NCI-H446 treated with DMSO at 0.1 percent for 48 hours (cell line): ENCODE measurements at regions not wholly inside any gene's neighbourhood (a gene's known extent, or its start where the extent isn't known, plus 50 kb on each side); places are given as distances from the start of the nearest gene placed in this dataset.

ENCODE experiments used
- DNase-seq: peaks from one replicate; lab custom pipeline; 2025; lab: John Stamatoyannopoulos, UW

DNA sequence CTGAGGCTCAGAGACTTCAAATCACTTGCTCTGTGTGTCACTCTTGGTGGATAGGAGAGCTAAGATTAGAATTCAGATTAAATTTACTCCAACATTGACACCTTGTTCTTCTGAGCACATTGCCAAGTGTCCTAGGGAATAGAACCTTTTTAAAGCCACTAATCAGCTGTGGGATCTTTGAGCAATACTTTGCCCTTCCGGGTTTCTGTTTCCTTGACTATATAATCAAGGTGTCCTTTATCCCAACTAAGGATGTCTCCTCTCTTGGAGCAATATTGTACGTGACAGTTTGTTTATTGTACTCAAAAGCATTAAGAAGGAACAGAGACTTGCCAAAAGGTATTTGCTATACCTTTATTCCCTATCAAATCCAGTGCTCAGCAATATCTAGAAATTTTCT lies 170.9 kb upstream of the CADPS start:
- DNase-seq = no peak

DNA sequence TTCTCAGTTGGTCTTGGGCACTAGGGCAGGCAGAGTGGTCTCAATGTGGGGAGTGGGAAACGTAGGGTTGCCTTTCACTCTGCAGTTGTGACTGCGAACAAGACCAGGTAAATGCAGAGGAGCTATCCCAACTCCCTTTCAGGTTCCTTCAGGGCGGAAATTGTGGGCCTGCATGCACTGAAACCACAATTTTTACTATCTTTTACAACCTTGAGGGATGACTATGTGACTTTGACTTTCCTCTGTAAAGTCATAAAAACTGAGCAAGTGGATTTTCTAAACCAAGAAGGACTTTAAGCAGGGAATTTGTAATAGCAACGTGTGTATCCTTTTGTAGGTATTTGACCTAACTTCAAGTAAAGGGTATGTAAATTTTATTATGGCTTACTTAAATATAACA lies 171.4 kb upstream of the CADPS start:
- DNase-seq = no peak

GRCh38 chr3:63047068-63047467 lies 171.9 kb upstream of the CADPS start:
- DNase-seq = no peak

DNA sequence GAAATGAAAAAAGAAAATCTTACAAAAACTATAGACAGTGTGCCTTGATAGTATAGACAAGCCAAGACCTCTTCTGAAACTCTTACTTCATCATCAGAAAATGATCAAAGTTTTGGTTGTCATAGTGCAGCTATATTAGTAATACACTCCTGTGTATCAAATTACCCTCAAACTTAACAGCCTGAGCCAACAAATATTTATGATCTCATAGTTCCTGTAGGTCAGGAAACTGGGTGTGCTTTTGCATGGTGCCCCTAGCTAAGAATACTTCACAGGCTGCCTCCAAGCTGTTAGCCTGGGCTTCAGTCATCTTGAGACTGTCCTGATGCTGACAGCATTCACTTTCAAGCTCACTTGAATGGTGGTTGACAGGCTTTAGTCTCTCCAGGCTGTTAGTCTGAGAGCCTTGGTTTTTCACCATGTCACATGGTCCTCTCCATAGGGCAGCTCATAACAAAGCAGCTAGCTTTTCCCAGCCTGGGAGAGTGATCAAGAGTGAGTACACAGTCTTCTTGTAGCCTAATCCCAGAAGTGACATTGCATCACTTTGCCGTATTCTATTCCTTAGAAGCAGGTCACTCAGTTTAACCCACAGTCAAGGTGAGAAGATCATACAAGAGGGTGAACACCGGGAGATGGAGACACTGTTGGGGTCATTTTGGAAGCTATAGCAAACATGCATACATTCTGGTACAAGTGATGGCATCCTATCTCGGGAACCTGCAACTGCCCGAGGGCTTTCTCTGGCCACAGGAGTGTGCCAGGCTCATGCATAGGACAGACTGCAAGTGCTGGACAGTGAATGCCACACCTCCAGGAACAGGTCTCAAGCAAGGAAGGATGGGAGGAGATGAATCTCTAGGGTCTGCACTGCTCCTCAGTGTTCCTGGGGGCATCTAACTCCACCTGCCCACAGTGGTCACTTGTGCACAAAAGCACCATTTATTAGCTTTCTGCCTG lies 173.4 kb upstream of the CADPS start:
- DNase-seq = no peak

DNA sequence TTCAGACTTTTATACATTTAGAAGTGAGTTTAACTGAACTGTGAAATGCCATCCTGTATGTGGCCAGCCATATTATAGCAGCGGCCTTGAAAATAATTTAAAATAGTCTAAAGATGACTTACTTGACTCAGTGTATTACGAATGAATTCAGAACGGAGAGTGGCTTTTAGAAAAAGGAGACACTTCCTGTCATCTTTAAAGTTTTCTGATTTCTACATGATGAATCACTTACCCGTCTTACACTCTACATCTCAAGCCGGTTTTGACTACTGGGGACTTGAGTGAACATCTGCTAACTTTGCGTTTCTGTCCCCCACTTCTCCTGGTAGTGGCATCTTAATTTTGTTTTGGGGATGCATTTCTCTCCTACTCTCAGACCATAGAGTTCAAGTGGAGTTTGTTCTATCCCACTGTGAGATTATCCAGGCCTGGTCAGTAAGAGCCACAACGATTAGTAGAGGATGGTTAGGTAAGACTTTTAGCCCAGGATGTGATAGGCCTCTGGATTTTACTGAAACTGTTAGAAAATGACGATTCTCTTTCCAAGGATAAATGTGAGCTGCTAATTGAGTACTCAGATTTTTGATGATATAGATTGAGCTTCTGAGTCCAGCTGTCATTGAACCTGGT lies 175.4 kb upstream of the CADPS start:
- DNase-seq = no peak

GRCh38 chr3:63051920-63052319 lies 176.7 kb upstream of the CADPS start:
- no peak for DNase-seq

GRCh38 chr3:63056932-63057331 lies 181.7 kb upstream of the CADPS start:
- DNase-seq = no peak

DNA sequence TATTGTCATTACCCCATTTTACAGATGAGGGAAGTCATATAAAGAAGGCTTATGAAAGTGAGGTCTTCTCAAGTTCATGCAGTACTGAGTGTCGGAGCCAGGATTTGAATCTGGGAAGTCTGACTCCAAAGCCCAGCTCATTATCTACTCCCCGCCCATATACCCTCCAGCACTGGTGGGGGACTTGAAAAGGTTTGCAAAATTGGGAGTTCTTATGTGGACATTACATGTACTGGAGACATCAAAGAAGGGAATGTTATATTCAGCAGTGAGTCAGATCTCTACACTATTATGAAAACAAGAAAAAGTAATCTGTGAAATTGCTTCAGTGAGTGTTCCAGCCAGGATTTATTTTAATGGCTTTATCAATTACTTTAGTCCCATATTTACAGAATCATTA lies 185.2 kb upstream of the CADPS start:
- no peak for DNase-seq

DNA sequence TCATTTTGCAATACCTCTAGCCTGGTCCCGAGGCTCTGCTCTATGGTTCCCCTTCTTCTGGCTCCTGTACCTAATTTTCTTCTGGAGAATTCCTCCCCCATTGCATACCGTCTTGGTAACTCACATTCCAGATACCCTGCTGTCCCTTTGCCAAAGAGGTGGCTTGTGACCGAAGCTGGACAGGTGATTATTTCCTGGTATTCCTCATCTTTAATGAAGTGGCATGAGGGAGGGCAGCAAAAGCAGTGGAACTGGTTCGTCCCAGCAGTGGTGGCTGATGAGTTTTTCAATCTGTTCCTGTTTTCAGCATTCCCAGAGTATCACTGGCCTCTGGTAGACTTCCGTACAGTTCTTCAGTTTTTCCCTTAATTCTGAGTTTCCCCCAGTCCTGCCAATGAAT lies 186.2 kb upstream of the CADPS start:
- DNase-seq = no peak

- DNase-seq = no peak
Observed at GRCh38 chr3:63064209-63064755, 189.1 kb upstream of the CADPS start.

DNA sequence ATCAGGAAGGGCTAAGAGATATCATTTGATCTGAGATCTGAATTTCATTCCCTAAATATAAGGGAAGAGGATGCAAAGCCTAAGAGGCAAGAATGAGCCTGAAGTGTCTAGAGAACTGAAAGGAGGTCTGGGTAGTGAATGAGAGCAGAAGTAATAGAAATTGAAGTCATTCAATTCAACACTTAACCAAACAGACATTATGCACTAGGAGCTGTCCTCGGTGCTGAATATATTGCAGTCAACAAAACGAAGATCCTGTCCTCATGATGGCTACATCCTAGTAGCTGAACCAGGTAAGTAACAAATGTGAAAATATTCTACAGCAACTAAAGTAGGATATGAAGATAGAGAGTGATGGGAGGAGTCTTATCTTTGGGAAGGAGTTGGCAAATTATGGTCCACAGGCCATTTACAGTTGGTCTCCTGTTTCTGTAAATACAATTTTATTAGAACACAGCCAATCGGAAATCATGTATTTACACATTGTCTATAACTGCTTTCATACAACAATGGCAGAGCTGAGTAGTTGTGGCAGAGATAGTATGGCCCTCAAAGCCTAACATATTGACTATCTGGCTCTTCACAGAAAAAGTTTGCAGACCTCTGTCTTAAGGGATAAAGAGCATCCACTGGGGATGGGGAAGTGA lies 192.9 kb upstream of the CADPS start:
- DNase-seq = no peak

DNA sequence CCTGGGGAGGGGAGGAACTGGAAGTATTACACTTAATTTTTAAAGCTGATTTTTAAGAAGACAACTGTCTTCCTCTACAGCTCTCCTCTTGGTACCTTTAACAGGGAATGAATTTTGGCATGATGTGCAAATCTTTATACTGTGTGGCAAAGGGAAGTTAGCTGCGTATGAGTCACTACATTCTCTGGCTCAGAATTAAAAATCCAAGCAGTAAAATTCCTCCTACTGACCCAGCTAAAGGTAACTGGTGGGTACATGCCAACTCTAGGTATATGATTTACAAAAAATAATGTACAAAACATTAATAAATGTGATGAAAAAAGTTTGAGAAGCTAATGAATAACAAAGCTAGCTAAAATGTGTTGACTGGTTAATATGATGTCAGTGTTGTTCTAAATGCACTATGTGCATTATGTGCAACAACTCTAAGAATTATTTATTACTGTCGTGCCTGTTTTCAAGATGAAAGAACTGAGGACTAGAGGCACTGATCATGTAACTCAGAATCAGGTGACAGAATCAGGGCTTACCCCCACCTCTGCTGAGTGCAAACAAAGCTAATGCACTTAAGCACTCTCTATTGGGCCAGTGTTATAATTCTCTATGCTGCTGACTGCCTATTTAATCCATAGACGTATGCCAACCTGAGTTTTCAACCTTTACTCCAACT lies 194.7 kb upstream of the CADPS start:
- no peak for DNase-seq

GRCh38 chr3:63070476-63070810 lies 195.2 kb upstream of the CADPS start:
- no peak for DNase-seq

DNA sequence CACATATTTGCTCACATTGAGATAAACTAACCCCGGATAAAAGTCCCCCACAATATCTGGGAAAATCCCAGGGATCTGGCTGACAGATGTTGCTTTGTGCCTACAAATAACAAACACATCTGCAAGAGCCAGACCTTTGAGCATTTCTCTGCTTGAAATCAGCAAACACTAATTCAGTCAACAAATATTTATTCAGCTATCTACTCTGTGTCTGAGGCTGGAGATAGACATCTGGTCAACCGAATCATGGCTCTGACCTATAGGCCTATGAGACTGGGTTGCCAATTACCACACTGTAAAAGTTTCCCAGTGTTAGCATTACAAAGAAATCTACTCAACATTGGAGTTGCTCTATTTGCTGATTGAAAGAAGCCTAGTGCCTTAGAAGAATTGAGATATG lies 201.1 kb upstream of the CADPS start:
- no peak for DNase-seq

- DNase-seq = no peak
Observed at GRCh38 chr3:63086190-63086589, 191.9 kb upstream of the SYNPR start.

- no peak for DNase-seq
Observed at GRCh38 chr3:63089007-63089750, 188.9 kb upstream of the SYNPR start.

DNA sequence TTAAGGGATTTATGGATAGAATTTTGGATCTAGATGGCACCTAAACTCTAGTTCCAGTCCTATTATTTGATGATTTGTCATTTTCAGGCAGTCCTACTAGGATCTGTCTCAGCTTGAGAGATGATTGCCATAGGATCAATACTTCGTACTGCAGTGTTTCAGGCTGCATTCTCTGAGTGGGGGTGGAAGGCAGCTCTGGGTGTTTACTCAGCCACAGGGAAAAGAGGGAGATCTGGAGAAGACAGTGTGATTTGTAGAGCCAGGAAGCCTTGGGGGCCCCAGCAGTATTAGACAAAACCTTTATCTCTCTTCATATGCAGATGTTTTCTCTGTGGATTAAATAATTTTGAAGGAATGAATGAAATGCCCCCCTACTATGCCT lies 188.4 kb upstream of the SYNPR start:
- DNase-seq = no peak

DNA sequence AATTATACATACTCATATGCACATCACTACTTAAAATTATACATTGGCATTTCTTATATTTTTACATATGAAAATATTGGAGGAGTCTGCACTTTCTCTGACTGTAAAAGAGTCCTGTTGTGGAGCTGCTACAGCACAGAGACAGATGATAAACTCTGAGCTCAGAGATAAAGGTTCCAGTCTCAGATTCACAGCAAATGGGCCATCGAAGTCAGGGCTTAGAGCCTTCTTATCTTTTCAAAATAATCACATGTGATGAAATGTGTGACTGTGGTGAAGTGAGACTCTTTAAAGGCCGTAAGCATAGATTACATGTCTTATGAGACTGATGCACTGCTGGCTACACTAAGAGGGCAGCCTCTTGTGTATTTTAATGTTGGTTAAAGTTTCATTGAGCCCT lies 187.5 kb upstream of the SYNPR start:
- DNase-seq = no peak

- DNase-seq = no peak
Observed at GRCh38 chr3:63092515-63092914, 185.6 kb upstream of the SYNPR start.

GRCh38 chr3:63094642-63095408 lies 183.3 kb upstream of the SYNPR start:
- no peak for DNase-seq
